ENCODE measurements at regions not wholly inside any gene's neighbourhood (a gene's known extent, or its start where the extent isn't known, plus 50 kb on each side); places are given as distances from the start of the nearest gene placed in this dataset.

GRCh38 chr4:13024147-13025105 lies 459.7 kb downstream of the RAB28 start:
- no peak for DNase-seq

GRCh38 chr4:13007802-13008470 lies 476.2 kb downstream of the RAB28 start:
- DNase-seq: no peak

GRCh38 chr4:12993923-12994322 lies 490.2 kb downstream of the RAB28 start:
- no peak for DNase-seq

- DNase-seq: no peak
Observed at GRCh38 chr4:12987284-12987683, 496.9 kb downstream of the RAB28 start.

- DNase-seq: no peak
Observed at GRCh38 chr4:12979797-12980196, 504.3 kb downstream of the RAB28 start.

- DNase-seq: no peak
Observed at GRCh38 chr4:12978310-12978709, 505.8 kb downstream of the RAB28 start.

GRCh38 chr4:12975511-12975910 lies 508.6 kb downstream of the RAB28 start:
- DNase-seq: no peak

- no peak for DNase-seq
Observed at GRCh38 chr4:12973522-12973921, 510.6 kb downstream of the RAB28 start.

- no peak for DNase-seq
Observed at GRCh38 chr4:12968345-12968744, 515.8 kb downstream of the RAB28 start.

GRCh38 chr4:12966726-12967125 lies 517.4 kb downstream of the RAB28 start:
- no peak for DNase-seq

GRCh38 chr4:12965334-12965733 lies 518.8 kb downstream of the RAB28 start:
- DNase-seq: no peak

GRCh38 chr4:12963912-12964311 lies 520.2 kb downstream of the RAB28 start:
- DNase-seq: no peak

GRCh38 chr4:12963291-12963690 lies 520.8 kb downstream of the RAB28 start:
- DNase-seq: no peak

- DNase-seq: no peak
Observed at GRCh38 chr4:12961713-12962112, 522.4 kb downstream of the RAB28 start.

- no peak for DNase-seq
Observed at GRCh38 chr4:12958436-12958835, 525.7 kb downstream of the RAB28 start.

GRCh38 chr4:12957108-12957507 lies 527.0 kb downstream of the RAB28 start:
- DNase-seq: no peak

GRCh38 chr4:12956026-12956425 lies 528.1 kb downstream of the RAB28 start:
- no peak for DNase-seq

- DNase-seq: no peak
Observed at GRCh38 chr4:12949719-12950490, 534.2 kb downstream of the RAB28 start.

GRCh38 chr4:12943069-12943468 lies 541.1 kb downstream of the RAB28 start:
- no peak for DNase-seq

- no peak for DNase-seq
Observed at GRCh38 chr4:12933760-12934221, 550.3 kb downstream of the RAB28 start.

- DNase-seq: no peak
Observed at GRCh38 chr4:12932203-12932788, 551.8 kb downstream of the RAB28 start.

- DNase-seq: no peak
Observed at GRCh38 chr4:12929784-12930183, 554.4 kb downstream of the RAB28 start.

GRCh38 chr4:12928751-12929150 lies 555.4 kb downstream of the RAB28 start:
- DNase-seq: no peak
